Natural killer cell (primary cell): ENCODE measurements at regions not wholly inside any gene's neighbourhood (a gene's known extent, or its start where the extent isn't known, plus 50 kb on each side); places are given as distances from the start of the nearest gene placed in this dataset.

ENCODE experiments used
- ATAC-seq, 3 donors: fragments of 150-1000 bp in 2 of 3; fragments of 200-7000 bp in 1 of 3; cut with Tn5 transposase; 1 replicate in 1 of 3; 2 replicates in 2 of 3; pipeline ENCODE4 v1.10.0; 2021; ENCODE audit warnings: mild to moderate bottlenecking in 2 of 3, moderate library complexity in 2 of 3
- DNase-seq, 2 donors: peaks; one replicate each; pipeline versions ENCODE4 v3.0.0 to v3.0.0-alpha.2; 2013 to 2021; ENCODE audit warnings: mixed read lengths in 1 of 2
- H3K27ac ChIP-seq: one replicate; pipeline ENCODE4 v1.5.1; 2013; ENCODE audit warnings: mild to moderate bottlenecking, low read length
- H3K27me3 ChIP-seq: one replicate; pipeline ENCODE4 v1.6.1; 2013; ENCODE audit warnings: low read length; ENCODE audit not compliant: control insufficient read depth, insufficient read depth
- H3K36me3 ChIP-seq: one replicate; pipeline ENCODE4 v1.6.1; 2013; ENCODE audit warnings: low read length; ENCODE audit not compliant: control insufficient read depth, insufficient read depth
- H3K4me1 ChIP-seq: one replicate; pipeline ENCODE4 v1.6.1; 2013; ENCODE audit warnings: low read length; ENCODE audit not compliant: control insufficient read depth, insufficient read depth
- H3K4me3 ChIP-seq: one replicate; pipeline ENCODE4 v1.5.1; 2013; ENCODE audit warnings: low read length
- H3K9me3 ChIP-seq: one replicate; pipeline ENCODE4 v1.6.1; 2013; ENCODE audit warnings: low read length; ENCODE audit not compliant: control insufficient read depth, insufficient read depth
- H3K27ac Mint-ChIP-seq, 2 donors: one replicate each; pipeline ENCODE4 v1.8.0; 2022; ENCODE audit warnings: mild to moderate bottlenecking in 2 of 2, mixed read lengths in 2 of 2, moderate library complexity in 1 of 2
- H3K27me3 Mint-ChIP-seq, 2 donors: one replicate each; pipeline ENCODE4 v1.8.0; 2022; ENCODE audit warnings: low read depth in 2 of 2, mixed read lengths in 2 of 2
- H3K36me3 Mint-ChIP-seq: one replicate; pipeline ENCODE4 v1.8.0; 2022; ENCODE audit warnings: mixed read lengths
- H3K4me1 Mint-ChIP-seq, 2 donors: one replicate each; pipeline ENCODE4 v1.8.0; 2022; ENCODE audit warnings: mixed read lengths in 2 of 2
- H3K4me3 Mint-ChIP-seq: one replicate; pipeline ENCODE4 v1.8.0; 2022; ENCODE audit warnings: mild to moderate bottlenecking, moderate library complexity, mixed read lengths
- H3K9me3 Mint-ChIP-seq, 2 donors: one replicate each; pipeline ENCODE4 v1.8.0; 2022; ENCODE audit warnings: mixed read lengths in 2 of 2
- WGBS: methylation state at CpG from one replicate; pipeline ENCODE4 v1.1.7; 2013; ENCODE audit warnings: missing lambda C conversion rate; ENCODE audit not compliant: insufficient coverage; 5-methylcytosine and 5-hydroxymethylcytosine counted together
- intact Hi-C: fragments of 100-400 bp; cut with micrococcal nuclease; formaldehyde crosslinking; loops from one replicate; pipeline ENCODE4 v1.14.2; 2022
- TF ChIP-seq, protein P1 (sequence below): fragments of 200-600 bp; IDR thresholded peaks from one replicate; pipeline ENCODE4 v1.8.0; 2022; ENCODE audit warnings: antibody characterized with exemption

DNA sequence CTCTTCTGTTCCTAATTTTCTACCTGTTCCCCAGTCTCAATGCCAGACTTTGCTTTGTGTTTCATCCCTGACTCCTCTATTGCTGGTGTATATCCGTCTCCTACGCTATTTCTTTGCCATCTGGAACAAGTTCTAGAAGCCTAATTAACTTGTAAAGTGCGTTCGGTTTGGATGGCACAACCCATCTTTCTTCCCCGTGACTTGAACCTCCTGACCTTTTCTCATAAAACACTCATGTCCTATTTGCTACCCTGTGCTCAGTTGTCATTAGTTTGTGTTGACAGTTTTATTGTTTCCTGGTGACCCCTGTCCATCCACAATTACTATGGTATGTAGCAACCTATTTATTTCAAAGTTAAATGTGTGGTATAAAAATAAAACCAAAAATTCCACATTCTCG lies 323.5 kb downstream of the TLE4 start:
- intact Hi-C loops: no loop called here
- H3K27me3 ChIP-seq: no peaks in the 10 kb centered on the region
- H3K4me3 ChIP-seq: no peak overlapping the region
- DNase-seq (no peak), ATAC-seq (no peak)
- Mint-ChIP-seq H3K9me3 (no peaks in the 10 kb centered on the region), H3K4me3 (no peak overlapping the region), H3K4me1 (no peaks in the 10 kb centered on the region), H3K36me3 (no peaks in the 10 kb centered on the region), H3K27ac (no peak overlapping the region), H3K27me3 (no peaks in the 10 kb centered on the region)
- no peaks in the 10 kb centered on the region for H3K9me3 ChIP-seq
- no peaks in the 10 kb centered on the region for H3K4me1 ChIP-seq
- no peak overlapping the region for H3K27ac ChIP-seq
- TF ChIP-seq, protein P1, sequence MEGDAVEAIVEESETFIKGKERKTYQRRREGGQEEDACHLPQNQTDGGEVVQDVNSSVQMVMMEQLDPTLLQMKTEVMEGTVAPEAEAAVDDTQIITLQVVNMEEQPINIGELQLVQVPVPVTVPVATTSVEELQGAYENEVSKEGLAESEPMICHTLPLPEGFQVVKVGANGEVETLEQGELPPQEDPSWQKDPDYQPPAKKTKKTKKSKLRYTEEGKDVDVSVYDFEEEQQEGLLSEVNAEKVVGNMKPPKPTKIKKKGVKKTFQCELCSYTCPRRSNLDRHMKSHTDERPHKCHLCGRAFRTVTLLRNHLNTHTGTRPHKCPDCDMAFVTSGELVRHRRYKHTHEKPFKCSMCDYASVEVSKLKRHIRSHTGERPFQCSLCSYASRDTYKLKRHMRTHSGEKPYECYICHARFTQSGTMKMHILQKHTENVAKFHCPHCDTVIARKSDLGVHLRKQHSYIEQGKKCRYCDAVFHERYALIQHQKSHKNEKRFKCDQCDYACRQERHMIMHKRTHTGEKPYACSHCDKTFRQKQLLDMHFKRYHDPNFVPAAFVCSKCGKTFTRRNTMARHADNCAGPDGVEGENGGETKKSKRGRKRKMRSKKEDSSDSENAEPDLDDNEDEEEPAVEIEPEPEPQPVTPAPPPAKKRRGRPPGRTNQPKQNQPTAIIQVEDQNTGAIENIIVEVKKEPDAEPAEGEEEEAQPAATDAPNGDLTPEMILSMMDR: no peak
- no peaks in the 10 kb centered on the region for H3K36me3 ChIP-seq
- 98% methylated on average over 5 of the region's 6 CpGs for WGBS

DNA sequence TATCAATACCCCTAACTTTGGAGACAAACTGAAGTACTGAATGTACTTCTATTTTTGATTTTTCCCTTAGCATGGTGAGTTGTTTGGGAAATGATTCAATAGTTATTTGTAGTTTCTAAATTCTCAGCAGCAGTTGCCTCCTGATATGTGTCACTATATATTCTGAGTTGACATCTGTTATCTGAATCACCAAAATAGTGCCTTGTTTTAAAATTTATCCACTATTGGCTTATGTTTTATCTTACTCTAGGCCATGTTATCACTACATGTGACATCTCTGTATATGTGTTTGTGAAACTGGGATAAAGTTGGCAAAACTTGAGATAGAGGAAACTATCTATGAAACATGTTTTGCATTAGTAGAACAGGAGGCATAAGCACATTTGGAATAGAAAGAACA lies 317.6 kb downstream of the TLE4 start:
- Histone ChIP-seq H3K27ac (no peak overlapping the region), H3K9me3 (no peaks in the 10 kb centered on the region), H3K27me3 (no peaks in the 10 kb centered on the region), H3K4me1 (peaks cover 11% of the 10 kb centered on the region), H3K36me3 (no peaks in the 10 kb centered on the region), H3K4me3 (no peak overlapping the region)
- no peaks in the 10 kb centered on the region for H3K9me3 Mint-ChIP-seq
- ATAC-seq (no peak), DNase-seq (no peak)
- intact Hi-C loops: loop anchor here (10.0 kb wide), 1 partner anchor 315 kb away; the partner anchor contains the start of gene TLE4
- TF ChIP-seq, protein P1: no peak
- no peak overlapping the region for H3K4me3 Mint-ChIP-seq
- H3K27me3 Mint-ChIP-seq: no peaks in the 10 kb centered on the region
- H3K4me1 Mint-ChIP-seq: peaks cover 13 to 27% of the 10 kb centered on the region in 2 donors
- no peaks in the 10 kb centered on the region for H3K36me3 Mint-ChIP-seq
- no peak overlapping the region for H3K27ac Mint-ChIP-seq

DNA sequence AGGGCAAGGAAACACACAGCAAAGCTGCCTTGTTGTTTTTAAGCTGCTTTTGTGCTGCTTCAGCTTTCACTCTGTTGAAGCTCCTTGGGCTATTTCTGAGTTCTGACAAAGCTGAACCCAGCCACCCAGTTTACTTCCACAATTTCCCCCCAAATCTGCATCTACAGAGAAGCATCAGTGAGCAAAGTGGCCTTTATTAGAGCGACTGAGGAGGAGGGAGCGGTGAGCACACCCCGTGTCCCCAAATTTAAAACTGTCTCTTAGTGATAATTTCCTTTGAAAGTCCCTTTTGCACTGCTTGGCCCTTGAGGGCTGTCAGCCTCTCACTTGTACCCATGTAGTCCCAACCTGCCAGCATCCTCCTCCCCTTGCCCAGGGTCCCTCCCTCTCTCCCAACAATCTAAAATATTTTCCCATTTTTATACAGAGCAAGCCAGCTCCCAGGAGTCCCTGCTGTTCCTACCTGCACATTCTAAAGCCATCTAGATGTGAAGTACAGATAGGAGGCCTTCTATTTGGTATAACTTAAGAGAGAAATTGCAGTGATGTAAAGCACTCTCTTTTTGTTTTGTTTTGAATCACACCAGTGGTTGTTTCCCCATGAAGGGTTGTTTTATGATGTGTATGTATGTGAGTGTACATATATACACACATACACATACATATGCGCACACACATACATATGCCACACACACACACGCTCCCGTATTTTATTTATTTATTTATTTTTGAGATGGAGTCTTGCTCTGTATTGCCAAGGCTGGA lies 313.5 kb downstream of the TLE4 start:
- TF ChIP-seq, protein P1: no peak
- H3K9me3 Mint-ChIP-seq: no peaks in the 10 kb centered on the region
- no peak overlapping the region for H3K4me3 Mint-ChIP-seq
- H3K36me3 Mint-ChIP-seq: no peaks in the 10 kb centered on the region
- intact Hi-C loops: loop anchor here (10.0 kb wide), 1 partner anchor 310 kb away; the partner anchor contains the start of gene TLE4
- Histone ChIP-seq H3K27me3 (no peaks in the 10 kb centered on the region), H3K9me3 (no peaks in the 10 kb centered on the region), H3K27ac (no peak overlapping the region), H3K4me3 (no peak overlapping the region), H3K4me1 (peaks cover 26% of the 10 kb centered on the region), H3K36me3 (no peaks in the 10 kb centered on the region)
- no peak for DNase-seq
- 74% methylated on average over 5 of the region's 6 CpGs for WGBS
- peaks cover 47 to 63% of the 10 kb centered on the region in 2 donors for H3K4me1 Mint-ChIP-seq
- no peak for ATAC-seq
- H3K27ac Mint-ChIP-seq: peak overlapping the region in 1 of 2 donors; percentile 33
- H3K27me3 Mint-ChIP-seq: no peaks in the 10 kb centered on the region

DNA sequence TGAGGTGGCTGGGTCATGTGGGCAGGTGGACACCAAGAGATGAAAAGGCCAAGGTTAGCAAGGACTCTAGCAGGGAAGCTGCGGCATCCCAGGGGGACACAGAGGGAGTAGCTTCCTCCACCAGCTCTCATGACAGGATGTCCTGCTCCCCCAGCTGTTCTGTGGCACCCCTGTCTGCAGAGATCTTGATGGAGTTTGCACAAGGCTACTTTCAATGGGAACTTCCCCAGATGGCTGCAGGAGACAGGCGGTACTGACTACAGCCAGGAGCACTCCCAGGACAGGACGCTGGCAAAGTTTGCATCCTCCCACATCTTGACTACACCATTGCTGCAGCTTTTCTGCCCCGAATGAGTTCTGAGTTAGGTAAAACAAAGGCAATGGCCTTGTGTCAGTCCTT lies 312.8 kb downstream of the TLE4 start:
- Histone ChIP-seq H3K4me1 (peaks cover 26% of the 10 kb centered on the region), H3K27me3 (no peaks in the 10 kb centered on the region), H3K9me3 (no peaks in the 10 kb centered on the region), H3K36me3 (no peaks in the 10 kb centered on the region), H3K4me3 (no peak overlapping the region), H3K27ac (no peak overlapping the region)
- peak overlapping the region in 1 of 2 donors; percentile 81 for H3K27ac Mint-ChIP-seq
- peak overlapping the region; percentile 47 for H3K4me3 Mint-ChIP-seq
- H3K9me3 Mint-ChIP-seq: no peaks in the 10 kb centered on the region
- intact Hi-C loops: loop anchor here (10.0 kb wide), 1 partner anchor 310 kb away; the partner anchor contains the start of gene TLE4
- no peaks in the 10 kb centered on the region for H3K27me3 Mint-ChIP-seq
- H3K4me1 Mint-ChIP-seq: peaks cover 50 to 65% of the 10 kb centered on the region in 2 donors
- H3K36me3 Mint-ChIP-seq: no peaks in the 10 kb centered on the region
- TF ChIP-seq, protein P1: no peak
- 53% methylated on average over 4 of the region's 4 CpGs for WGBS
- DNase-seq (peak in 1 of 2 donors; percentile 7), ATAC-seq (no peak)
